CD4-positive, alpha-beta memory T cell (primary cell): ENCODE measurements at regions not wholly inside any gene's neighbourhood (a gene's known extent, or its start where the extent isn't known, plus 50 kb on each side); places are given as distances from the start of the nearest gene placed in this dataset.
"Not testable (repeated sequence)": the region's sequence is repeated elsewhere in the genome, so short reads cannot be mapped to it uniquely, and the experiment has no call there.

Source experiments
- CTCF ChIA-PET: fragments of 350-600 bp; sonication (Branson Sonifier 250); formaldehyde crosslinking; loops from one replicate; lab custom pipeline; 2021; ENCODE audit warnings: inconsistent platforms; ENCODE audit not compliant: partially characterized antibody; lab: Charles Lee
- POLR2A ChIA-PET: fragments of 350-600 bp; sonication (Branson Sonifier 250); formaldehyde crosslinking; loops from one replicate; lab custom pipeline; 2021; ENCODE audit not compliant: partially characterized antibody; lab: Charles Lee
- DNase-seq, 5 donors: peaks; one replicate each; pipeline versions ENCODE4 v3.0.0 to v3.0.0-alpha.2; 2020 to 2022; ENCODE audit warnings: mixed read lengths in 1 of 5
- H3K27ac ChIP-seq: one replicate; pipeline ENCODE4 v1.7.0; 2013; ENCODE audit warnings: low read depth, low read length
- H3K27me3 ChIP-seq: 2 replicates; pipeline ENCODE4 v1.7.0; 2013; ENCODE audit warnings: mild to moderate bottlenecking, low read length, moderate library complexity; ENCODE audit not compliant: insufficient read depth
- H3K36me3 ChIP-seq: 2 replicates; pipeline ENCODE4 v1.7.0; 2013; ENCODE audit warnings: mild to moderate bottlenecking, low read length, moderate library complexity; ENCODE audit not compliant: insufficient read depth
- H3K4me1 ChIP-seq: 2 replicates; pipeline ENCODE4 v1.7.0; 2013; ENCODE audit warnings: mild to moderate bottlenecking, low read length, moderate library complexity; ENCODE audit not compliant: insufficient read depth
- H3K4me3 ChIP-seq, 2 donors: one replicate each; pipeline ENCODE4 v1.7.0; 2013; ENCODE audit warnings: low read length in 2 of 2, mild to moderate bottlenecking in 1 of 2
- H3K9me3 ChIP-seq, 2 donors: one replicate each; pipeline ENCODE4 v1.7.0; 2013; ENCODE audit warnings: low read length in 2 of 2, control low read depth in 1 of 2; ENCODE audit not compliant: control insufficient read depth in 1 of 2
- H3K27ac Mint-ChIP-seq, 7 donors: one replicate each; pipeline ENCODE4 v1.8.0; 2020 to 2021; ENCODE audit warnings: mixed read lengths in 7 of 7, mild to moderate bottlenecking in 6 of 7, inconsistent platforms in 3 of 7, moderate library complexity in 3 of 7
- H3K27me3 Mint-ChIP-seq, 2 donors: one replicate each; pipeline ENCODE4 v1.8.0; 2020 to 2021; ENCODE audit warnings: mixed read lengths in 2 of 2
- H3K36me3 Mint-ChIP-seq, 2 donors: one replicate each; pipeline ENCODE4 v1.8.0; 2020 to 2021; ENCODE audit warnings: mixed read lengths in 2 of 2, inconsistent platforms in 1 of 2, mild to moderate bottlenecking in 1 of 2
- H3K4me1 Mint-ChIP-seq, 4 donors: one replicate each; pipeline ENCODE4 v1.8.0; 2020 to 2021; ENCODE audit warnings: mixed read lengths in 4 of 4, mild to moderate bottlenecking in 1 of 4
- H3K4me3 Mint-ChIP-seq, 8 donors: one replicate each; pipeline ENCODE4 v1.8.0; 2020 to 2021; ENCODE audit warnings: mixed read lengths in 8 of 8, mild to moderate bottlenecking in 7 of 8, moderate library complexity in 6 of 8, inconsistent platforms in 3 of 8
- H3K9me3 Mint-ChIP-seq, 8 donors: one replicate each; pipeline ENCODE4 v1.8.0; 2020 to 2021; ENCODE audit warnings: mixed read lengths in 8 of 8, mild to moderate bottlenecking in 5 of 8, inconsistent platforms in 3 of 8, moderate library complexity in 1 of 8
- intact Hi-C: fragments of 100-400 bp; cut with micrococcal nuclease; formaldehyde crosslinking; loops from one replicate; pipeline ENCODE4 v1.15.1; 2023

GRCh38 chr3:194871864-194872668, 186.4 kb downstream of the FAM43A start:
- Mint-ChIP-seq H3K4me3 (no peak overlapping the region), H3K27me3 (peaks cover 11 to 17% of the 10 kb centered on the region in 2 donors), H3K4me1 (no peaks in the 10 kb centered on the region), H3K36me3 (no peaks in the 10 kb centered on the region), H3K9me3 (peaks cover 0 to 2% (median 0%) of the 10 kb centered on the region in 8 donors), H3K27ac (no peak overlapping the region)
- H3K9me3 ChIP-seq = no peaks in the 10 kb centered on the region
- H3K27me3 ChIP-seq = no peaks in the 10 kb centered on the region
- no peak overlapping the region for H3K27ac ChIP-seq
- no peaks in the 10 kb centered on the region for H3K36me3 ChIP-seq
- no peak overlapping the region for H3K4me3 ChIP-seq
- intact Hi-C loops = no loop called here
- DNase-seq = no peak
- POLR2A ChIA-PET = no interaction called here
- CTCF ChIA-PET = no interaction called here
- no peaks in the 10 kb centered on the region for H3K4me1 ChIP-seq

- H3K27me3 ChIP-seq = no peaks in the 10 kb centered on the region
- ChIA-PET POLR2A (no interaction called here), CTCF (no interaction called here)
- H3K4me3 Mint-ChIP-seq = no peak overlapping the region
- H3K27ac Mint-ChIP-seq = no peak overlapping the region
- H3K36me3 ChIP-seq = no peaks in the 10 kb centered on the region
- H3K4me1 Mint-ChIP-seq = no peaks in the 10 kb centered on the region
- no peaks in the 10 kb centered on the region for H3K4me1 ChIP-seq
- H3K36me3 Mint-ChIP-seq = no peaks in the 10 kb centered on the region
- no peaks in the 10 kb centered on the region for H3K9me3 ChIP-seq
- H3K4me3 ChIP-seq = no peak overlapping the region
- DNase-seq = no peak
- H3K27ac ChIP-seq = no peak overlapping the region
- peaks cover 11 to 16% of the 10 kb centered on the region in 2 donors for H3K27me3 Mint-ChIP-seq
- intact Hi-C loops = no loop called here
- H3K9me3 Mint-ChIP-seq = peaks cover 0 to 2% (median 0%) of the 10 kb centered on the region in 8 donors
Measured at GRCh38 chr3:194872669-194872977, 186.9 kb downstream of the FAM43A start.

DNA sequence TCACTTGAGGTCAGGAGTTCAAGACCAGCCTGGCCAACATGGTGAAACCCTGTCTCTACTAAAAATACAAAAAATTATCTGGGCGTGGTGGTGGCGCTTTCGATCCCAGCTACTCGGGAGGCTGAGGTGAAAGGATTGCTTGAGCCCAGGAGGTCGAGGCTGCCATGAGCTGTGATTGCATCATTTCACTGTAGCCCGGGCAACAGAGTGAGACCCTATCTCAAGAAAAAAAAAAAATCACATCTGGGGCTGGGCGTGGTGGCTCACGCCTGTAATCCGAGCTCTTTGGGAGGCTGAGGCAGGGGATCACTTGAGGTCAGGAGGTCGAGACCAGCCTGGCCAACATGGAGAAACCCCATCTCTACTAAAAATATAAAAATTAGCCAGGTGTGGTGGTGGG, 187.8 kb downstream of the FAM43A start:
- H3K9me3 ChIP-seq, H3K27me3 ChIP-seq, H3K36me3 Mint-ChIP-seq, CTCF ChIA-PET, H3K4me1 Mint-ChIP-seq, DNase-seq, H3K27ac ChIP-seq, H3K36me3 ChIP-seq, intact Hi-C loops, H3K9me3 Mint-ChIP-seq, H3K27ac Mint-ChIP-seq, H3K4me1 ChIP-seq, H3K4me3 ChIP-seq, H3K4me3 Mint-ChIP-seq, POLR2A ChIA-PET: not testable (repeated sequence)
- H3K27me3 Mint-ChIP-seq = peaks cover 13 to 17% of the 10 kb centered on the region in 2 donors

- no peaks in the 10 kb centered on the region for H3K36me3 Mint-ChIP-seq
- peaks cover 12 to 17% of the 10 kb centered on the region in 2 donors for H3K27me3 Mint-ChIP-seq
- H3K27ac ChIP-seq = no peak overlapping the region
- H3K4me1 Mint-ChIP-seq = peaks cover under 1 to 3% (median 1%) of the 10 kb centered on the region in 4 donors
- H3K36me3 ChIP-seq = no peaks in the 10 kb centered on the region
- no peaks in the 10 kb centered on the region for H3K4me1 ChIP-seq
- DNase-seq = no peak
- H3K4me3 ChIP-seq = no peak overlapping the region
- POLR2A ChIA-PET = no interaction called here
- H3K9me3 ChIP-seq = no peaks in the 10 kb centered on the region
- no peak overlapping the region for H3K27ac Mint-ChIP-seq
- no peaks in the 10 kb centered on the region for H3K27me3 ChIP-seq
- intact Hi-C loops = no loop called here
- H3K4me3 Mint-ChIP-seq = no peak overlapping the region
- CTCF ChIA-PET = no interaction called here
- H3K9me3 Mint-ChIP-seq = peaks cover 0 to 2% (median 0%) of the 10 kb centered on the region in 8 donors
Measured at GRCh38 chr3:194874206-194874605, 188.5 kb downstream of the FAM43A start.

- Mint-ChIP-seq H3K4me1 (peaks cover 4 to 7% (median 5%) of the 10 kb centered on the region in 4 donors), H3K27me3 (peaks cover 13 to 17% of the 10 kb centered on the region in 2 donors), H3K27ac (no peak overlapping the region), H3K9me3 (peaks cover 0 to 2% (median 0%) of the 10 kb centered on the region in 8 donors), H3K4me3 (no peak overlapping the region), H3K36me3 (no peaks in the 10 kb centered on the region)
- no peak for DNase-seq
- Histone ChIP-seq H3K4me1 (no peaks in the 10 kb centered on the region), H3K9me3 (no peaks in the 10 kb centered on the region), H3K4me3 (no peak overlapping the region), H3K27me3 (no peaks in the 10 kb centered on the region), H3K36me3 (no peaks in the 10 kb centered on the region), H3K27ac (no peak overlapping the region)
- intact Hi-C loops = no loop called here
- ChIA-PET POLR2A (no interaction called here), CTCF (no interaction called here)
Measured at GRCh38 chr3:194874783-194875182, 189.1 kb downstream of the FAM43A start.

GRCh38 chr3:194875581-194876402, 190.1 kb downstream of the FAM43A start:
- ChIA-PET CTCF (no interaction called here), POLR2A (no interaction called here)
- Histone ChIP-seq H3K4me1 (peaks cover 4% of the 10 kb centered on the region), H3K27me3 (no peaks in the 10 kb centered on the region), H3K9me3 (no peaks in the 10 kb centered on the region), H3K27ac (no peak overlapping the region), H3K4me3 (no peak overlapping the region), H3K36me3 (no peaks in the 10 kb centered on the region)
- Mint-ChIP-seq H3K27me3 (peaks cover 12 to 17% of the 10 kb centered on the region in 2 donors), H3K4me1 (peaks cover 5 to 9% (median 6%) of the 10 kb centered on the region in 4 donors), H3K9me3 (no peaks in the 10 kb centered on the region), H3K27ac (no peak overlapping the region), H3K4me3 (no peak overlapping the region), H3K36me3 (no peaks in the 10 kb centered on the region)
- no peak for DNase-seq
- intact Hi-C loops = no loop called here

GRCh38 chr3:194876403-194877095, 190.9 kb downstream of the FAM43A start:
- Histone ChIP-seq H3K27me3 (no peaks in the 10 kb centered on the region), H3K36me3 (no peaks in the 10 kb centered on the region), H3K4me1 (peaks cover 4% of the 10 kb centered on the region), H3K9me3 (no peaks in the 10 kb centered on the region), H3K4me3 (no peak overlapping the region), H3K27ac (no peak overlapping the region)
- POLR2A ChIA-PET = no interaction called here
- no peaks in the 10 kb centered on the region for H3K9me3 Mint-ChIP-seq
- CTCF ChIA-PET = no interaction called here
- DNase-seq = no peak
- H3K4me1 Mint-ChIP-seq = peaks cover 5 to 9% (median 6%) of the 10 kb centered on the region in 4 donors
- H3K4me3 Mint-ChIP-seq = no peak overlapping the region
- intact Hi-C loops = no loop called here
- no peak overlapping the region for H3K27ac Mint-ChIP-seq
- no peaks in the 10 kb centered on the region for H3K36me3 Mint-ChIP-seq
- H3K27me3 Mint-ChIP-seq = peaks cover 12 to 17% of the 10 kb centered on the region in 2 donors
